Heart left ventricle (tissue), 16 donors: ENCODE measurements at regions not wholly inside any gene's neighbourhood (a gene's known extent, or its start where the extent isn't known, plus 50 kb on each side); places are given as distances from the start of the nearest gene placed in this dataset.

Source experiments
- ATAC-seq, 4 donors: fragments of 200-7000 bp; cut with Tn5 transposase; one replicate each; pipeline ENCODE4 v1.9.1; 2020 to 2022; ENCODE audit warnings: moderate library complexity in 4 of 4, mild to moderate bottlenecking in 3 of 4, moderate number of reproducible peaks in 1 of 4
- DNase-seq, 5 donors: peaks; one replicate each; pipeline ENCODE4 v3.0.0-alpha.2; 2020
- H3K27ac ChIP-seq, 12 donors: fragments of 200-600 bp; sonication (generic) in 4 of 12; one replicate each; pipeline versions ENCODE4 v1.5.0 to v1.8.0; 2016 to 2022; ENCODE audit warnings: mild to moderate bottlenecking in 2 of 12
- H3K27me3 ChIP-seq, 9 donors: fragments of 200-600 bp; sonication (generic) in 2 of 9; one replicate each; pipeline versions ENCODE4 v1.5.1 to v1.8.0; 2016 to 2022; ENCODE audit warnings: mild to moderate bottlenecking in 3 of 9
- H3K36me3 ChIP-seq, 9 donors: fragments of 200-600 bp; sonication (generic) in 2 of 9; one replicate each; pipeline versions ENCODE4 v1.5.0 to v1.8.0; 2018 to 2022; ENCODE audit warnings: mild to moderate bottlenecking in 2 of 9
- H3K4me1 ChIP-seq, 12 donors: fragments of 200-600 bp; sonication (generic) in 4 of 12; one replicate each; pipeline versions ENCODE4 v1.5.0 to v1.8.0; 2016 to 2022; ENCODE audit warnings: mild to moderate bottlenecking in 3 of 12
- H3K4me3 ChIP-seq, 12 donors: fragments of 200-600 bp; sonication (generic) in 4 of 12; one replicate each; pipeline versions ENCODE4 v1.5.0 to v1.8.0; 2017 to 2022; ENCODE audit warnings: mild to moderate bottlenecking in 9 of 12, moderate library complexity in 4 of 12
- H3K9me3 ChIP-seq, 12 donors: fragments of 200-600 bp; sonication (generic) in 4 of 12; one replicate each; pipeline versions ENCODE4 v1.5.0 to v1.8.0; 2016 to 2022; ENCODE audit warnings: mild to moderate bottlenecking in 1 of 12
- POLR2A ChIP-seq, 2 donors: fragments of 450-650 bp; IDR thresholded peaks; one replicate each; pipeline ENCODE4 v1.6.1; 2017; ENCODE audit warnings: antibody characterized with exemption in 2 of 2, mild to moderate bottlenecking in 2 of 2, moderate library complexity in 2 of 2
- WGBS, 4 donors: extraction: QIAGEN DNeasy Blood & Tissue Kit in 2 of 4; methylation state at CpG; one replicate each; pipeline versions ENCODE4 v1.1.5 to v1.1.7; 2013 to 2018; 5-methylcytosine and 5-hydroxymethylcytosine counted together
- intact Hi-C, 10 donors: fragments of 100-400 bp; cut with DNase I; formaldehyde crosslinking; loops; one replicate each; pipeline versions ENCODE4 v1.11.1 to v1.14.2; 2022
- TF ChIP-seq, protein P1 (sequence below), 12 donors: fragments of 200-600 bp; sonication (generic) in 4 of 12; IDR thresholded peaks; one replicate each; pipeline versions ENCODE4 v1.5.0 to v1.8.0; 2018 to 2022; ENCODE audit warnings: antibody characterized with exemption in 12 of 12, mild to moderate bottlenecking in 5 of 12
- donor health status: ischemic (EF 13 %, LVEDD 7.1; RV severe dilation, severe dysfunction).
- donor health status: healthy with polysubstance abuse.
- donor health status: DM: no; HTN: yes; CAD: no.
- donor health status: DM: no; HTN: no; CAD: no.
- donor health status: ischemic (EF 25% LVEDD 6.9; RV normal size, moderate dysfunction).
- donor health status: ischemic (EF 25% LVEDD 5.7; RV mildly dilated, moderate dysfunction).
- donor health status: healthy.
- donor health status: DM: yes; HTN: yes; CAD: no.
- donor health status: ischemic (EF 35%, LVEDD 5.7; RV mildly dilated, moderate dysfunction).
- donor health status: nonischemic (EF 11% LVEDD 7.7; RV severe dilation, severe dysfunction).
- donor health status: DM: yes; HTN: yes; CAD: no.
- donor health status: PGD.
- donor health status: ischemic (EF 29% LVEDD 5.4; RV normal size, mild dysfunction).
- donor health status: nonischemic (EF 23%, LVEDD 6.1; RV moderate dilation, normal function).

DNA sequence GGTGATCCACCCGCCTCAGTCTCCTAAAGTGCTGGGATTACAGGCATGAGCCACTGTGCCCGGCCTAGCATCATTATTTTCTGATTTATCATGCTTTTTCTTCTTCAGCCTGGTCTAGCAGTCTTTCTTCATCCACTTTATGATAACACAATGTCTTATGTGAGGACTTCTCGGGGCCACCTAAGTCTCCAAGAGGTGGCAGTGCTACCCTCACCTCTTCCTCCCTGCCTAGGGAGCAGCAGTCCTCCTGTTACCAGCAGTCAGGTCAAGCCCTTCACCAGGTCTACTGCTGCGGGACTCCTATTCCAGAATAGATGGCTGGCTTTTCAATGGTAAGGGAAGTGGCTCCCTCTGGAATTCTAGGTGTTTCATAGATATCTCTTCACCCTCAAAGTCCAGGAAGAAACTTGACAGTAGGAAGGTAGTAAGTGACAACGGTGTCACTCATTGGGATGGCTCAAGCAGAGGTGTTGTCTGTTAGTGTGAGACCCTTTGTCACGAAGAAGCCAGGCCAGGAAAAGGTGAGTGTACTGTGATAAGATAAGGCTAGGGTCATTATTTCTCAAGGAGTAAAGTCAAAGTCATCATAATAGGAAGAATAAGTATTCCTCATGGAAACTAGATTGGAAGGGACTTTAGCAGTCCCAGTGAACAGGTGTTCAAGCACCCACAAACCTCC, 164.0 kb downstream of the KLF5 start:
- Histone ChIP-seq H3K4me3 (no peak overlapping the region), H3K36me3 (no peaks in the 10 kb centered on the region), H3K9me3 (no peaks in the 10 kb centered on the region), H3K4me1 (no peaks in the 10 kb centered on the region), H3K27me3 (no peaks in the 10 kb centered on the region), H3K27ac (no peak overlapping the region)
- intact Hi-C loops = no loop called here
- 82 to 89% (median 88%) methylated on average over 6 of the region's 6 CpGs for WGBS, 4 donors
- DNase-seq (no peak), ATAC-seq (no peak)
- TF ChIP-seq, protein P1, sequence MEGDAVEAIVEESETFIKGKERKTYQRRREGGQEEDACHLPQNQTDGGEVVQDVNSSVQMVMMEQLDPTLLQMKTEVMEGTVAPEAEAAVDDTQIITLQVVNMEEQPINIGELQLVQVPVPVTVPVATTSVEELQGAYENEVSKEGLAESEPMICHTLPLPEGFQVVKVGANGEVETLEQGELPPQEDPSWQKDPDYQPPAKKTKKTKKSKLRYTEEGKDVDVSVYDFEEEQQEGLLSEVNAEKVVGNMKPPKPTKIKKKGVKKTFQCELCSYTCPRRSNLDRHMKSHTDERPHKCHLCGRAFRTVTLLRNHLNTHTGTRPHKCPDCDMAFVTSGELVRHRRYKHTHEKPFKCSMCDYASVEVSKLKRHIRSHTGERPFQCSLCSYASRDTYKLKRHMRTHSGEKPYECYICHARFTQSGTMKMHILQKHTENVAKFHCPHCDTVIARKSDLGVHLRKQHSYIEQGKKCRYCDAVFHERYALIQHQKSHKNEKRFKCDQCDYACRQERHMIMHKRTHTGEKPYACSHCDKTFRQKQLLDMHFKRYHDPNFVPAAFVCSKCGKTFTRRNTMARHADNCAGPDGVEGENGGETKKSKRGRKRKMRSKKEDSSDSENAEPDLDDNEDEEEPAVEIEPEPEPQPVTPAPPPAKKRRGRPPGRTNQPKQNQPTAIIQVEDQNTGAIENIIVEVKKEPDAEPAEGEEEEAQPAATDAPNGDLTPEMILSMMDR (IDR thresholded peaks at IDR 0.05) = no peak
- no peak for TF ChIP-seq POLR2A (IDR thresholded peaks at IDR 0.05)

DNA sequence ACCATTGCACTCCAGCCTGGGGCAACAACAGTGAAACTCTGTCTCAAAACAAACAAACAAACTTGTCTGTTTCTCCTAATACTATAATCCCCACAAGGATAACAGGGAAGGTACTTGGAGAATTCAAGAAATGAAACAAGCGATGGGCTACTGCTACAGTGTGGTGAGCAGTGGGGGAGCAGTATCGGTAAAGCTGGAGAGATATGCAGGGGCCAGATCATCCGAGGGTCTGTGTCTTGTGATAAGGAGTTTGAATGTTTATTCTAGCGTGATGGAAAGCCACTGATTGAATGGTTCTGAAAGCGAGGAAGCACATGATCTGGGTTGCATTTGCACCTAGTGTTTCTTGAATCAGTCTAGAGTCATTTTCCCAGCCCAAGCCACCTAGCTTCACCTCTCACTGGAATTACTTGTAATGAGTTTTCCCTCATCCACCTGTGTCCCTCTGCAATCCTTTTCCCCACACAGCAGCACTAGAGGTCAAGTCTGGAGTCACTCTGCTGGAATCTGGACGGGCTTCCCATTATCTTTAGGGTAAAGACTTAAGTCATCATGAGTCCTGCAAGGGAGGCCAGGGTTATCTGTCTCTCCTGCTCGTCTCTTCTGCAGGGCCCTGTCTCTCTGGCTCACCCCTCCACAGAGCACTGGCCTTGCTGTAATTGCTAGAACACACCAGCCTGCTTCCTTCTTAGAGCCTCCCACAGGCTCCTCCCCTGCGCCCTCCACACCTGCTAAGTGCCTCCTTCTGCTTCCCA, 162.3 kb downstream of the KLF5 start:
- H3K36me3 ChIP-seq = no peaks in the 10 kb centered on the region
- no peak overlapping the region for H3K27ac ChIP-seq
- WGBS, 4 donors = 41 to 54% (median 44%) methylated on average over 8 of the region's 8 CpGs
- intact Hi-C loops = no loop called here
- no peaks in the 10 kb centered on the region for H3K27me3 ChIP-seq
- H3K4me3 ChIP-seq = no peak overlapping the region
- DNase-seq (no peak), ATAC-seq (no peak)
- TF ChIP-seq POLR2A (IDR thresholded peaks at IDR 0.05) = no peak
- TF ChIP-seq, protein P1 (IDR thresholded peaks at IDR 0.05) = no peak
- no peaks in the 10 kb centered on the region for H3K4me1 ChIP-seq
- no peaks in the 10 kb centered on the region for H3K9me3 ChIP-seq

DNA sequence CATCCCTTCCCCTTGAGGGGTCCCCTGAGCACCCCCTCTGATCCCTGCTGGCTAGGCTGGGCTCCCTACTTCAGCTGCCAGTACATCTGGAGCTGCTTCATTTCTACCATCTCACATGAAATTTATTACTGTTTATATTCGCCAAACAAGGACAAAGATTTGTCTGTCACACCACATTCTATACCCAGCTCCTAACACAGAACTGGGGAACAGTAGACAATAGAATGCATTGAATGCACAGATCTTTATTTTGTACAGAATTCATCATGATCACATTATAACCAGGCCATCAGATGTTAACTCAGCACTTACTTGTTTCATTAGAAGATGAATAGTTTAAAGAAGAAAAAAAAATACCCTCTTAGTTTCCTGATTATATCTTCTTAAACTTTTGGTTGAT, 159.4 kb downstream of the KLF5 start:
- TF ChIP-seq, protein P1 (IDR thresholded peaks at IDR 0.05) = no peak
- no peak for TF ChIP-seq POLR2A (IDR thresholded peaks at IDR 0.05)
- Histone ChIP-seq H3K4me1 (no peaks in the 10 kb centered on the region), H3K9me3 (no peaks in the 10 kb centered on the region), H3K27ac (no peak overlapping the region), H3K36me3 (no peaks in the 10 kb centered on the region), H3K27me3 (no peaks in the 10 kb centered on the region), H3K4me3 (no peak overlapping the region)
- 82 to 96% (median 85%) methylated on average over 1 of the region's 1 CpG for whole genome bisulfite sequencing, 4 donors
- no peak for DNase-seq
- ATAC-seq = no peak
- intact Hi-C loops = no loop called here

DNA sequence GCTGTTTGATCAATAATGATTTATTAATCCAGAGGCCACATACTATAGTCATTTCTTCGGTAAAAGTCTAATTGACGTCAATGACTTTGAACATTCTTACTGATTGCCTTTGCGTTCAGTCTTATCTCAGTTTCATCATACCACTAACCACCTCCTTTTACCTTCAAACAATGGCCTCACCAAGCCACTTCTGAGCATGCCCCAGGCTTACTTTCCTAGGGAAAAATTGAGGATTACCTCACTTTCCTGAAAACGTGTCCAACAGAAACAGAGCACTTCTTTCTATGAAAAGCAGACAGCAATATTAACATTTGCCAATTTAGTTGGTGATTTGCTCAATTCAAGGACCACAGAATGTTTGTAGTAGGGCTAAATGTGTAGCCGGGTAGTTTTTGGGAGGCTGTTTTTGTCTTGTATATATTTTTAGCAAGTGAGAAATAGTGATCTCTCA, 157.6 kb downstream of the KLF5 start:
- no peak for DNase-seq
- no peaks in the 10 kb centered on the region for H3K36me3 ChIP-seq
- WGBS, 4 donors = 69 to 77% (median 72%) methylated on average over 5 of the region's 5 CpGs
- no peaks in the 10 kb centered on the region for H3K9me3 ChIP-seq
- no peak for ATAC-seq
- no peaks in the 10 kb centered on the region for H3K4me1 ChIP-seq
- no peak overlapping the region for H3K4me3 ChIP-seq
- no peaks in the 10 kb centered on the region for H3K27me3 ChIP-seq
- intact Hi-C loops = no loop called here
- H3K27ac ChIP-seq = no peak overlapping the region
- TF ChIP-seq, protein P1 (IDR thresholded peaks at IDR 0.05) = no peak
- TF ChIP-seq POLR2A (IDR thresholded peaks at IDR 0.05) = no peak
